ENCODE measurements at regions not wholly inside any gene's neighbourhood (a gene's known extent, or its start where the extent isn't known, plus 50 kb on each side); places are given as distances from the start of the nearest gene placed in this dataset.

DNA sequence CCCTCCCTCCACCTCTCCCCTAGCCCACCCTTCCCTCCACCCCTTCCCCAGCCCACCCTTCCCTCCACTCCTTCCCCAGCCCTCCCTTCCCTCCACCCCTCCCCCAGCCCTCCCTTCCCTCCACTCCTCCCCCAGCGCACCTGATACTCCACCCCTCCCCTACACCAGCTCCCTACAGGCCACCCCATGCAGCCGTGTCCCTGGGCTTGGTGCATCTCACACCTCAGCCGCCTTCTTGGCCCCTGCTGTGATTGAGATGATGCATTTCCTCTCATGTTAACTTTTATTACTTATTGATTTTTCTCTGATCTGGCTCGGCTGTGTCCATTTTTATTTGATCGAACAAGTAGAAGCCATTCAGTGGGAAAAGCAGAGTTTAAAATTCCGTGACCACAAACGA lies 243.8 kb downstream of the MATN1 start:
- no peak for DNase-seq (ENCODE audit: low spot score)

GRCh38 chr1:30478799-30479563 lies 244.4 kb downstream of the MATN1 start:
- DNase-seq (ENCODE audit: low spot score) = no peak

GRCh38 chr1:30478283-30478682 lies 245.1 kb downstream of the MATN1 start:
- no peak for DNase-seq (ENCODE audit: low spot score)

GRCh38 chr1:30477588-30477987 lies 245.8 kb downstream of the MATN1 start:
- no peak for DNase-seq (ENCODE audit: low spot score)

DNA sequence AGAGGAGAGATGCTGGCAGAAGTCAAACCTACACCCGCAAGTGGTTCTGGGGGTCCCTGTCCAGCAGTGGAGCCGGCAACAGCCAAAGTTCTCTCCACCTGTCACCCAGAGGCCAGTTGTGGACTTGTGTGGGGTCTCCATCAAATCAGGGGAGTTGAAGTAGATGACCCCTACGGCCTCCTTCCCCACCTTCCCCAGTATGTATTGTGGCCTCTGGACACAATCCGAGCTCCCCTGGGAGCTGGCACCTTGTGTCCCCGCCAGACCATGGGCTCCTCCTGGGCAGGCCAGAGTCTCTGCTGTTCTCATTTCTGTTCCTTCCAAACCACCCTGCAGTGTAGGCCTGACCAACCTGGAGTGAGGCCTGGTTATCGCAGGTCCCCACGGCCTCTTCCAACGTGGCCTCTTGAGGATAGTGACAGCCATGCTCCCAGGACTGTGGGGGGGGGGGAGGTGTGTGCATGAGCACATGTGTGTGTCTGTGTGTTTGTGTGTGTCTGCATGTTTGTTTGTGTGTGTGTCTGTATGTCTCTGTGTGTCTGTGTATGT lies 246.4 kb downstream of the MATN1 start:
- DNase-seq (ENCODE audit: low spot score) = no peak

DNA sequence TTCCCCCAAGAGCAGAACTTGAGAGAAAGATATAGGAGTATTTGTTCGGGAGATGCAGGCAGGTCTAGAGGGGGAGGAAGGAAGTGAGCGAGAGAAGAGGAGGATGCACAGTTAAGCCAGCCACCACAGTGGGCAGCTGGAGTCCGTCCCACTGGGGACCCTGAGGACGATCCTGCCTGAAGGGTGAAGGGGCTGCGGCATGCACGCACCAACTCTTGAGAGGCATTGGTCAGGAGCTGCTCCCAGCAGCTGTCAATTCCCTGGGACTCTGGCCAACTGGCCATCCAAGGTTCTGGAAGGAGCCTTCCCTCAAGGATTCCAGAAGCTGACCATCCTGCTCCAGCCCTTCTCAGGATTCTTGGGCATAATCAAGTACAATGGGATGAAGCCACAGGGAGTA lies 246.9 kb downstream of the MATN1 start:
- no peak for DNase-seq (ENCODE audit: low spot score)

- no peak for DNase-seq (ENCODE audit: low spot score)
Measured at GRCh38 chr1:30475966-30476365, 247.4 kb downstream of the MATN1 start.

DNA sequence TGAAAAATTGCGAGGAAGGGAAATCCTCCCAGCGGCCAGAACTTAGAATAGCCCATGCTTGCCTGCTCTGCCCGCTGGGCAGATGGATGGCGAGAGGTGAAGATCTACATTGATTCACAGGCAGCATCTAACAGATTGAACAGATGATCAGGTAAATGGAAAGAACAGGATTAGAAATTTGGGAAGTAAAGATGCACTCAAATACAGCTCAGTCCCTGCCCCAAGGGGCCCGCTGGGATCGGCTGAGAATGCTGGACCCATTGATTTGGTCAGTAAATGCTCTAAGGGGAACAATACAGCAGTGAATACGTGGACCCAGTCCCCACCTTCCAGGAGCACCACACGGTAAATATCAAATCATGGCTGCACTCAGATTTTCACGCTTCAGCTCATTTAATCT lies 248.2 kb downstream of the MATN1 start:
- DNase-seq (ENCODE audit: low spot score) = no peak

GRCh38 chr1:30474818-30475200 lies 248.6 kb downstream of the MATN1 start:
- DNase-seq (ENCODE audit: low spot score) = no peak

GRCh38 chr1:30473922-30474817 lies 249.2 kb downstream of the MATN1 start:
- no peak for DNase-seq (ENCODE audit: low spot score)

DNA sequence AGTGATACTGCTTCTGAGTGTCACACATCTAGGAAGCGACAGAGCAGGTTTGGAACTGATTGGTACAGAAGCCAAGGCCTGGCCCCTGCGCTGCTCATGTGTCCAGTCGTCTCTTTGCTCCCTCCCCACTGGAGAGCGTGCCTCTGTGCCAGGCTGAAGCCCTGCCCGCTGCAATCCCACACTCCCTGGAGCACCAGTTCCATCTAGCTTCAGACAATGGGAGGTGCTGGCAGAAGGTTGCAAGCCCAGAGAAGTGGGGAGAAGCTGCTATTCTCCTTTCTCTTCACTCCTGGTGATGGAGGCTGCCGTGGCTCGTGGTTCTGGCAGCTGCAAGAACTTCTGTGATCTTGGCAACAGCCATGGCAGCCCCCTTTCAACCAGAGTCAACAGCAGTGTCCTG lies 250.9 kb downstream of the MATN1 start:
- DNase-seq (ENCODE audit: low spot score) = no peak

DNA sequence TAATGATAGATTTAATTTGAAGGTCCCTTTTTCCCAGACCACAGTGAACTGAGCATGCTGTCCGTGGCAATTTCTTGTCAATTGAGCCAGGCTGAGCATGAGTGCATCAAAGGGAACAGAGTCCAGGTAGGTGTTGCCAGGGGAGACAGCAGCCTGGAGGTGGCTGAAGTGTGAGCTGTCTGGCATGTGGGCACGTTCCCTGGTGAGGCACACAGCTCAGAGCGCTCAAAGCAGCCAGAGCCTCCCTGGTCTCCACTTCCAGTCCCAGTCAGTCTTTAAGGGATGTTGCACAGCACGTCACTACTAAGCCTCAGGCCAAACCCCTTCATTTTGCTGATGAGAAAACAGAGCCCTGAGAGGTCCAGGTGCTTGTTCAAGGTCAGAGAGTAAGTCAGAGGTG lies 251.4 kb downstream of the MATN1 start:
- no peak for DNase-seq (ENCODE audit: low spot score)

DNA sequence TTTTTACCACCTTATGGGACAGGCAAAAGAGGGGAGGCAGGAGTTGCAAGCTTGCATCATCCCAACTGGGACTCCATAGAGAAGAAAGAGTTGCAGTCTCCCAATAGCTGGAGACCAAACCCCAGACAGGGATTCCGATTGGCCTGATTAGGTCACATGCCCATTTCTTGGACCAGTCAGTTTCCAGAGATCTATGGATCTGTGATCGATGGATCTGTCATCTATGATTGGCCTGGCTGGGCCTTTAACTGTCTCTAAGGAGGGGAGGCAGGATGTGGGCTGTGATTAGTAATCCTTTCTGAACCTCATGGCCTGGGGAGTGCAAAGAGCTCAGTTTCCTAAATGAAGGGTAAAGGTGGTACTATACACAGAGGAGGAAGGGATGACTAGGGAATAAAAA lies 252.1 kb downstream of the MATN1 start:
- no peak for DNase-seq (ENCODE audit: low spot score)

- no peak for DNase-seq (ENCODE audit: low spot score)
Measured at GRCh38 chr1:30469426-30469825, 254.0 kb downstream of the MATN1 start.

- no peak for DNase-seq (ENCODE audit: low spot score)
Measured at GRCh38 chr1:30467101-30467500, 256.3 kb downstream of the MATN1 start.

GRCh38 chr1:30466610-30467009 lies 256.8 kb downstream of the MATN1 start:
- DNase-seq (ENCODE audit: low spot score) = no peak

DNA sequence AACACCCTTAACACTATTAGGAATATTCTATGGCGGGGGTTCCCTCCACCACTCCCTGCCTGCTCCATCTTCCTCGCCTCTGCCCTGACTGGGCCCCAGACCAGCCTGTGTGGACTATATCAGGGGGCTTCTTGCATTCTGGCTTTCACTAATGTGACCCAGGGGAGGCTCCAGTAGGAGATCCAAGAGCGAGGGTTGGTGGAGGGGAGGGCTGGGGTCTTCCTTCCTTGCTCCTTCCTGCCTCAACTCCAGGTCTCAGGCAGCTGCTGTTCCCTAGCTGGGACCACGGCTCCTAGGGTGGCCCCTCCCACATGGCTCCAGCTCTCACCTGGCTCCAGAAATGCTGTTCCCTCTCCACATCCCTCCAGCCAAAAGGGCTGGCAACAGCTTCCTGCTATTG lies 257.4 kb downstream of the MATN1 start:
- no peak for DNase-seq (ENCODE audit: low spot score)

GRCh38 chr1:30465096-30465495 lies 258.3 kb downstream of the MATN1 start:
- DNase-seq (ENCODE audit: low spot score) = no peak

DNA sequence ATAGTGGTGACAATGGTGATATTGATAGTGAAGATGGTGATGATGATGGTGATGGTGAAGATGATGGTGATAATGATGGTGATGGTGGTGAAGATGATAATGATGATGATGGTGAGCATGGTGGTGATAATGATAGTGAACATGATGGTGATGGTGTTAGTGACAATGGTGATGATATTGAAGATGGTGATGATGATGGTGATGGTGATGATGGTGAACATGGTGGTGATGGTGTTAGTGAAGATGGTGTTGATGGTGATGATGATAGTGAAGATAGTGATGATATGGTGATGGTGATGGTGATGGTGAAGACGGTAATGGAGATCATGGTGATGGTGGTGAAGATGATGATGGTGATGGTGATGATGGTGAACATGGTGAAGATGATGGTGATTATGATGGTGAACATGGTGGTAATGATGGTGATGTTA lies 259.2 kb downstream of the MATN1 start:
- DNase-seq (ENCODE audit: low spot score) = no peak

DNA sequence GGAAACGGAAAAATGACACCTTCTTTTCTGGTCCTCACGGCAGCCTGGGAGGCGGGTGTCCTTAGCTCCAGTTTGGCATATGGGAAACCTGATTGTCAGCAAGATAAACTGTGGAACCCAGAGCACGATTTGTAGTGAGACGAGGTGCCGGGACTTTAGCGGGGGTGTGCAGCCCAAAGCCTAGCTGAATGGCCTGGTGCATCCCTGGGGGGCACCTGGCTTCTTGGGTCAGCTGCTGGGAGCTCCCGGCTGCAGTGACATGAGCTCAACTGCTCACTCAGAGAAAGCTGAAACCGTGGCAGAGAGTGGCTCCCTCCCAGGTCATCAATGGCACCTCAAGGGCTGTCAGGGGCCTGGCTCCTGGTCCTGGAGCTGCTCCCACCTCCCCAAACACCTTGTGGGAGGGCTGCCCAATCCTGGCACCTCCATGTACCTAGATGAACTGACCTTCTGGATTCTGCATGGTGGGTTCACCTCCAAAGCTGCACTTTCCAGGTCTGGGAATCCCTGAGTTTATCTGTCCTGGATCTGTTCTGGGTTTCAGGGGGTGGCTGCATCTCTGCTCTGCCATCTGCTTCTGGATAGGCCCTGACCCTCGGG lies 260.5 kb downstream of the MATN1 start:
- DNase-seq (ENCODE audit: low spot score) = no peak

DNA sequence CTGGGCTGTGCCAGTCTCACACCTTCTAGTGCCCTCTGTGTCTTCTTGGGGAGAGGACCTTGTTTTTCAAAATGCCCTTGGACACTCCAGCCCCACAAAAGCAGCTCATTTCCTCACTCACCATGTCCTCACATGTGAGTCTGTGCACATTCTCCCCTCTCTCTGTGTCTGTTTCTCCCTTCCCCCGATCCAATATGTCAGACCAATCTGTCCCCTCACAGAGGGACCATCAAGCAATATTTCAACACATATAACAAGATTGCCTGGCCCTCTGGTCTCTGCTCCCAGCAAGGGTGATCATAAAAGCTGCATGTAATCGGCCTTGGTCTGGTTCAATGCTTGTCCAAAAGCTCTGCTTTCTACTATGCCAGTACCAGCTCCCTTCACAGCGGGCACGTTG lies 261.2 kb downstream of the MATN1 start:
- no peak for DNase-seq (ENCODE audit: low spot score)

DNA sequence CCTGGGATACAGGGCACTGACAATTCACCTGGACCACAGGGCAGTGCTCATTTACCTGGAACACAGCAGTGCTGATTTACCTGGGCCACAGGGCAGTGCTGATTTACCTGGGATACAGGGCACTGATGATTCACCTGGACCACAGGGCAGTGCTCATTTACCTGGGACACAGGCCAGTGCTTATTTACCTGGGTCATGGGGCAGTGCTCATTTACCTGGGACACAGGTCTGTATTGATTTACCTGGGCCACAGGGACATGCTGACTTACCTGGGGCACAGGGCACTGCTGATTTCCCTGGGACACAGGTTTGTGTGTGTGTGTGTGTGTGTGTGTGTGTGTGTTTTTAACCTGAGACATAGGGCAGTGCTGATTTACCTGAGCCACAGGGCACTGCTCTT lies 261.7 kb downstream of the MATN1 start:
- no peak for DNase-seq (ENCODE audit: low spot score)

DNA sequence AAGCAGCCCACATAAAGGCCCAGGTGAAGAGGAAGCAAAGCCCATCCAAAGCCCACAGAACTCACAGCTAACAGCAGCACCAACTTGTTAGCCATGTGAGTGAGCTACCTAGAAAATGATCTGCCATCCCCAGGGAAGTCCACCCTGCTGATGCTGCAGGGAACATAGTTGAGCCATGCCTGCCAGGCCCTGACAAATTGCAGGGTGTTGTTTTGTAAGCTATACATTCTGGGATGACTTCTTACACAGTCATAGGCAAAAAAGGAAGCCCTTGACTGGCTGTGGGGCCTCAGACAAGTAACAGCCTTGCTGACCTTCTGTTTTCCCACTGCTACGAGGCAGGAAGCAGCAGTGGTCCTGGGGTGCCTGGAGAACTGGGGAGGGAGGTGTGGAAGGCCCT lies 262.7 kb downstream of the MATN1 start:
- DNase-seq (ENCODE audit: low spot score) = no peak

All from AG08395 (cell line).